GM19395 (cell line): ENCODE measurements at regions not wholly inside any gene's neighbourhood (a gene's known extent, or its start where the extent isn't known, plus 50 kb on each side); places are given as distances from the start of the nearest gene placed in this dataset.
"Not testable (repeated sequence)": the region's sequence is repeated elsewhere in the genome, so short reads cannot be mapped to it uniquely, and the experiment has no call there.

ENCODE experiments used
- ATAC-seq: cut with Tn5 transposase; IDR thresholded peaks from one replicate; pipeline ENCODE4 v1.9.1; 2021; ENCODE audit warnings: mild to moderate bottlenecking, moderate library complexity; ENCODE audit not compliant: unreplicated experiment

GRCh38 chr2:16102976-16103380, 162.6 kb downstream of the MYCN start:
- no peak for ATAC-seq

GRCh38 chr2:16102358-16102975, 162.1 kb downstream of the MYCN start:
- no peak for ATAC-seq

- no peak for ATAC-seq
Measured at GRCh38 chr2:16101196-16101595, 160.8 kb downstream of the MYCN start.

GRCh38 chr2:16100006-16100405, 159.7 kb downstream of the MYCN start:
- no peak for ATAC-seq

GRCh38 chr2:16099326-16099725, 159.0 kb downstream of the MYCN start:
- ATAC-seq: no peak

GRCh38 chr2:16096962-16097361, 156.6 kb downstream of the MYCN start:
- no peak for ATAC-seq

GRCh38 chr2:16095483-16095882, 155.1 kb downstream of the MYCN start:
- ATAC-seq: not testable (repeated sequence)

GRCh38 chr2:16094811-16095210, 154.5 kb downstream of the MYCN start:
- no peak for ATAC-seq

- ATAC-seq: no peak
Measured at GRCh38 chr2:16093639-16094529, 153.5 kb downstream of the MYCN start.

- ATAC-seq: no peak
Measured at GRCh38 chr2:16092861-16093638, 152.7 kb downstream of the MYCN start.

DNA sequence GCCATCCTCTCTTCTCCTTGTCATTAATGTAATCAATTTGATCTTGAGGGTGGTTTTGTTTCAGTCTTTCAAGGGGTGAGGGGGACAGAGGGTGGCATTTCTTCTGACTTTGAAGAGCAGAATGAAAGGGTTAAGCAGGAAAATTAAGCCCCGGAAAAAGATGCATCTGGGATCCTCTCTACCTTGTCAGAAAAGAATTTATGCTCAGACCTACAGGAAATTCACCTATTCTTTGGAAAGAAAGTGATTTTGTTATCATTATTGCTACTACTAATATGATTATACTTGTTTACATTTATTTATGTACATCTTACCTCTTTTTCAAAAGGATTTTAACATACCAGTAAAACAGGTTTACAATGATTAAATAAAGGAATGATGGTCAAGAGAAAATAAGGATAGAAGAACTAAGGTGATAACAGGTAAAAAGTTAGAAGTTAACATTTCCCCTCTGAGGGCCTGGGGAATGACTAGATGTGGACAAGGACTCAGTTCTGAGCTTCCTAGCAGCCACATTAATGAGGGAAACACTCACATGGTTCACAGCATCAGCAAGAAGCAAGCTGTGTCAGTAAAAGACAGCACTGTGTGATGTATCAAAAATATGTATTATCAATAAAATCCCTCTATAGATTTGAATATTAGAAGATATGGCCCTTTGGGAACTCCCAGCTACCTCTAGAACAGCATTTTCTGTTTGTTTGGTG, 151.4 kb downstream of the MYCN start:
- ATAC-seq: no peak

- ATAC-seq: no peak
Measured at GRCh38 chr2:16090650-16091575, 150.6 kb downstream of the MYCN start.

GRCh38 chr2:16089491-16089890, 149.1 kb downstream of the MYCN start:
- ATAC-seq: not testable (repeated sequence)

DNA sequence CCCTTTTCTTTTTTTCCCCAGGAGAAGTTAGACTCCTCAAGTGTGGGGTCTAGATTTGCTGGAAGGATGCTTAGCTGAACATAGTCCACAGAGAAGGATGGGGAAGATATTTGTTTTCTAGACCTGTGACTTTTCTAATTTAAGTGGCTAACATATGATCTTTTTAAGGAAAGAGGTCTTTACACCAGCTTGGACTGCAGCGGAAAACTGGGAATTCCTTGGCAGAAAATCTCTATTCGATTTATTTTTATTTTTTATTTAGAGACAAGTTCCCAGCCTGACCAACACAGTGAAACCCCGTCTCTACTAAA, 148.4 kb downstream of the MYCN start:
- ATAC-seq: no peak

- no peak for ATAC-seq
Measured at GRCh38 chr2:16088035-16088801, 147.9 kb downstream of the MYCN start.

DNA sequence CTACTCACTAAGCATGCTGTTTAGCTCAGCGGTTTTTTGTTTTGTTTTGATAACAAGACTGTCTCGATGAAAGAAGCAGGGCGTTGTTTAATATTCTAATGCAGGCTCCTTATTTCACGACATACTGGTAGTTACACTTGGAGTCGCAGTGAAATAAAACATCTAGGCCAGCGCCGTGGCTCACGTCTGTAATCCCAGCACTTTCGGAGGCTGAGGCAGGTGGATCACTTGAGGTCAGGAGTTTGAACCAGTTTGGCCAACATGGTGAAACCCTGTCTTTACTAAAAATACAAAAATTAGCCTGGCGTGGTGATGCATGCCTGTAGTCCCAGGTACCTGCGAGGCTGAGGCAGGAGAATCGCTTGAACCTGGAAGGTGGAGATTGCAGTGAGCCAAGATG, 145.8 kb downstream of the MYCN start:
- not testable (repeated sequence) for ATAC-seq

- ATAC-seq: no peak
Measured at GRCh38 chr2:16085073-16085472, 144.7 kb downstream of the MYCN start.

DNA sequence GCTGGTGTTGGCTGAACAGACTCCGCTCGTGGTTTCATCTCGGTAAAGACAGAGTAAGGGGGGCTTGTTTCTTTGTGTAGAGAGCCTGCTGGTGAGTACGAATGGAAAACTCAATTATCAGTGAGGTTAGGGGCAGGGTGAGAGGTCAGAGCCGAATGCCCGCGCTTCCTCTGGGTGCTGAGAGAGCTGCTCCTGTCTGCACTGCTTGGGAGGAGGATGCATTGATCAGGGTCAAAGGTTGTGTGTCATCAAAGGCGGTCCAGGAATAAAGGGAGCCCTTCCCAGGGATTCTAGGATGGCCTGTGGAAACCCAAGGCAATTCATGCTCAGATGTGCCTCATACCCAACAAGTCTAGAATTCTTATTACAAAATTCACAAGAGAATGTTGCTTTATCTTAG, 143.9 kb downstream of the MYCN start:
- no peak for ATAC-seq

DNA sequence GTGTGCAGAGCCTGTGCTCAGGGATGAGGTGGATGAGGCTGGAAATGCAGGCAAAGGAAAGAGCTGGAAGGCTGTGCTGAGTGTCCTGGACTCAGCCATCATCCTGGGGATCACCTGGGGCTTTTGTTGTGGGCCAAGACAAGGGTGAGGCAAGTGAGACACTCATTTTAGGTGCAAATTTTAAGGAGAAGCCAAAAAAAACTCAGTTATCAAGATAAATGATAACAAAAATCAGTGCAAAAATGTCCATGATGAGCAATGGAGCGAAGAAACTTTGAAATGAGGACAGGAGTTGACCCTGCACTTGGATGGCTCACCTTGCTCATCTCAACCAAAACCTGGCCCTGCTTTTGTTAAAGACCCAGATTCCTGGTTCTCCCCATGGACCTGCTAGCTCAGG, 141.9 kb downstream of the MYCN start:
- ATAC-seq: no peak
